Endothelial cell of umbilical vein (primary cell): ENCODE measurements at regions not wholly inside any gene's neighbourhood (a gene's known extent, or its start where the extent isn't known, plus 50 kb on each side); places are given as distances from the start of the nearest gene placed in this dataset.

ENCODE experiments used
- BruUV-seq: library from RNA; stranded (reverse); fragments of 400-500 nt; replicated peaks from 2 replicates; lab custom pipeline; 2021; lab: Mats Ljungman, UMichigan
- CTCF ChIA-PET: fragments of 300-600, 350-600 bp; sonication (Branson Sonifier 250); formaldehyde crosslinking; loops from one replicate; lab custom pipeline; 2021; ENCODE audit warnings: antibody characterized with exemption, inconsistent platforms; lab: Charles Lee
- POLR2A ChIA-PET: fragments of 300-600, 350-600 bp; sonication (Branson Sonifier 250); formaldehyde crosslinking; loops from one replicate; lab custom pipeline; 2021; ENCODE audit warnings: antibody characterized with exemption, inconsistent platforms; lab: Charles Lee
- DNase-seq: peaks from one replicate; pipeline ENCODE4 v3.0.0-alpha.2; 2011; ENCODE audit warnings: low read depth, low spot score
- FAIRE-seq: peaks from 2 replicates; lab custom pipeline; 2011; peaks lifted over from hg19 to GRCh38; lab: Jason Lieb, UNC
- H2AFZ ChIP-seq: 2 replicates; pipeline ENCODE4 v1.6.0; 2012; ENCODE audit warnings: low read depth, low read length, control low read depth, inconsistent platforms
- H3K27ac ChIP-seq: 2 replicates; pipeline ENCODE4 v1.5.1; 2011; ENCODE audit warnings: low read depth, mild to moderate bottlenecking, control low read depth, low read length, moderate library complexity; ENCODE audit not compliant: insufficient read depth
- H3K27me3 ChIP-seq, 2 experiments: 2 replicates each; pipeline versions ENCODE4 v1.6.0 to v1.6.1; 2011; ENCODE audit warnings: low read length in 2 of 2, mixed read lengths in 1 of 2; ENCODE audit not compliant: control insufficient read depth in 2 of 2, insufficient read depth in 2 of 2
- H3K36me3 ChIP-seq, 2 experiments: 2 replicates in 1 of 2; 3 replicates in 1 of 2; pipeline ENCODE4 v1.5.1; 2011; ENCODE audit warnings: low read length in 2 of 2, mild to moderate bottlenecking in 1 of 2, moderate library complexity in 1 of 2; ENCODE audit not compliant: control insufficient read depth in 2 of 2, insufficient read depth in 2 of 2; ENCODE audit errors: extremely low read depth in 1 of 2
- H3K4me1 ChIP-seq: 3 replicates; pipeline ENCODE4 v1.5.1; 2011; ENCODE audit warnings: mild to moderate bottlenecking, low read length; ENCODE audit not compliant: control insufficient read depth, insufficient read depth; ENCODE audit errors: extremely low read depth
- H3K4me2 ChIP-seq: 2 replicates; pipeline ENCODE4 v1.6.1; 2011; ENCODE audit warnings: low read length, control low read depth, mixed read lengths; ENCODE audit not compliant: insufficient read depth
- H3K4me3 ChIP-seq, 3 experiments: fragments of 200-600 bp in 1 of 3; sonication (generic), shearing (Covaris generic) in 1 of 3; replicated peaks in 1 of 3; 2 replicates each; pipeline ENCODE4 v1.5.1; 2011 to 2016; ENCODE audit warnings: control low read depth in 3 of 3, low read length in 3 of 3, mild to moderate bottlenecking in 2 of 3, inconsistent platforms in 1 of 3, low read depth in 1 of 3, moderate library complexity in 1 of 3; ENCODE audit not compliant: insufficient read depth in 1 of 3
- H3K79me2 ChIP-seq: 2 replicates; pipeline ENCODE4 v1.6.0; 2012; ENCODE audit warnings: low read length, inconsistent platforms; ENCODE audit not compliant: control insufficient read depth, insufficient read depth
- H3K9ac ChIP-seq: replicated peaks from 2 replicates; pipeline ENCODE3; 2011; ENCODE audit warnings: low read length, control low read depth; ENCODE audit not compliant: insufficient read depth; ENCODE audit errors: extremely low read depth
- H3K9me1 ChIP-seq: replicated peaks from 3 replicates; pipeline ENCODE4 v1.6.0; 2011; ENCODE audit warnings: mild to moderate bottlenecking, low read length; ENCODE audit not compliant: control insufficient read depth, insufficient read depth; ENCODE audit errors: extremely low read depth
- H3K9me3 ChIP-seq: replicated peaks from 2 replicates; pipeline ENCODE4 v1.5.1; 2012; ENCODE audit warnings: low read length, inconsistent platforms; ENCODE audit not compliant: control insufficient read depth, insufficient read depth
- H4K20me1 ChIP-seq: replicated peaks from 2 replicates; pipeline ENCODE3; 2011; ENCODE audit warnings: mild to moderate bottlenecking, low read length; ENCODE audit not compliant: control insufficient read depth, insufficient read depth; ENCODE audit errors: extremely low read depth
- EZH2 ChIP-seq: IDR thresholded peaks from 2 replicates; pipeline ENCODE4 v1.6.1; 2012; ENCODE audit warnings: borderline replicate concordance, low read depth, mild to moderate bottlenecking, moderate library complexity, low read length, inconsistent platforms; ENCODE audit not compliant: severe bottlenecking
- FOS ChIP-seq: IDR thresholded peaks from 2 replicates; pipeline ENCODE4 v1.6.1; 2011; ENCODE audit warnings: mild to moderate bottlenecking, low read length, moderate library complexity, borderline replicate concordance; ENCODE audit not compliant: insufficient read depth
- GATA2 ChIP-seq: IDR thresholded peaks from 2 replicates; pipeline ENCODE4 v1.7.0; 2011; ENCODE audit warnings: low read depth, mild to moderate bottlenecking, moderate library complexity, mixed read lengths, low read length; ENCODE audit not compliant: insufficient read length, insufficient read depth
- JUN ChIP-seq: IDR thresholded peaks from 2 replicates; pipeline ENCODE4 v1.6.1; 2011; ENCODE audit warnings: borderline replicate concordance, low read depth; ENCODE audit not compliant: insufficient read length, insufficient read depth
- MYC ChIP-seq: IDR thresholded peaks from one replicate; pipeline ENCODE4 v1.6.1; 2011; ENCODE audit warnings: mild to moderate bottlenecking, low read depth, low read length
- POLR2A ChIP-seq: IDR thresholded peaks from 2 replicates; pipeline ENCODE4 v1.6.1; 2012; ENCODE audit warnings: low read depth, mild to moderate bottlenecking, control low read depth, low read length
- POLR2AphosphoS5 ChIP-seq: IDR thresholded peaks from 2 replicates; pipeline ENCODE4 v1.6.1; 2012; ENCODE audit warnings: low read depth, mild to moderate bottlenecking, control low read depth, low read length, moderate library complexity; ENCODE audit not compliant: insufficient read depth
- dilution Hi-C: fragments of 300-500 bp; cut with MboI; formaldehyde crosslinking; loops from one replicate; pipeline ENCODE4 v1.15.0; 2019; ENCODE audit warnings: low sequenced_read_pairs; ENCODE audit not compliant: extremely low pct_ligation_motif_present
- intact Hi-C: fragments of 100-400 bp; cut with micrococcal nuclease; formaldehyde crosslinking; loops from one replicate; pipeline ENCODE4 v1.10.0; 2022
- TF ChIP-seq, protein P1 (sequence below), 2 donors: IDR thresholded peaks; 1 replicate in 1 of 2; 2 replicates in 1 of 2; pipeline ENCODE4 v1.5.1; 2011; ENCODE audit warnings: low read length in 2 of 2, mild to moderate bottlenecking in 2 of 2, moderate library complexity in 2 of 2, control low read depth in 1 of 2, inconsistent platforms in 1 of 2, low read depth in 1 of 2; ENCODE audit not compliant: insufficient read depth in 1 of 2; ENCODE audit errors: extremely low read depth in 1 of 2
- TF ChIP-seq, protein P2 (sequence below): IDR thresholded peaks from 2 replicates; pipeline ENCODE4 v1.6.1; 2011; ENCODE audit not compliant: insufficient read depth, insufficient read length

DNA sequence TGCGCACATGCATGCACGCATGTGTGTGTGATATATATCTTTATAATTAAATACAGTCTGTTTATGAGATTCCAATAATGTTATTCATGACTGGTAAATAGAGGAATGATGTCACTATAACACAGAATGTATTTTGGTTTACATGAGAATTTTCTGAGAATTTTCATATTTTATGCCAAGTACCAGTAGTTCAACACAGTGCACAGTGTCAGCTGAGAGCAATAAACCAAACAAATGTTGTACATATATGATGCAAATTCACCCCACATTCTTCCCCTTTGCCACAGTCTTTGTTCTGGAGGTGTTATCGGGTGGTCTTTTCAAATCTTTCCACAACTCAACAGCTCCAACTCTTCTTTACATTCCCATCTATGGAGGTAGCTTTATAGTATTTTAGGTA, 462.2 kb upstream of the GRM3 start:
- no TSS peak for BruUV-seq
- no peak for FAIRE-seq
- dilution Hi-C loops, result no loop called here

DNA sequence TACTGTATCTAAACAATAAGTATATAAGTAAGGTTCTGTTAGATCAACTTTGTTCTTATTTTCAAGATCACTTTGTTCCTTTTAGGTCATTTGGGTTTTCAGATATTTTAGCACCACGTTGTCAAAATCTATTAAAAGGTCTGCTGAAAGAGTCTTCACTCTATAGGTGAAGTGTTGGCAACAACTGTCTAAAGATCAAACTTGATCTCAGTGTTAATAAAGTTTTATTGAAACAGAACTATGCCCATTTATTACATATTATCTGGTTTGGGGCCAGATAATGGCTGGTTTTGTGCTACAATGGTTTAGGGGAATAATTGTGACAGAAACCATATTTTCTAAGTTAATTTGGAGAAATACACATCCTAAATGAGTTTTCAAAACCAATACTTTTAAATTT, 478.9 kb upstream of the GRM3 start:
- FAIRE-seq, result no peak
- Histone ChIP-seq H3K36me3 (no peaks in the 10 kb centered on the region), H3K9ac (no peak overlapping the region), H3K4me1 (no peaks in the 10 kb centered on the region), H3K9me3 (no peaks in the 10 kb centered on the region), H3K27me3 (no peaks in the 10 kb centered on the region), H4K20me1 (no peaks in the 10 kb centered on the region), H3K4me3 (no peak overlapping the region), H3K27ac (no peak overlapping the region), H2AFZ (no peak overlapping the region), H3K9me1 (no peaks in the 10 kb centered on the region), H3K79me2 (no peaks in the 10 kb centered on the region), H3K4me2 (no peak overlapping the region)
- POLR2A ChIA-PET, result no interaction called here
- dilution Hi-C loops (no loop called here), intact Hi-C loops (no loop called here)
- CTCF ChIA-PET, result no interaction called here
- no peak for DNase-seq
- no TSS peak for BruUV-seq
- TF ChIP-seq FOS (no peak), MYC (no peak), POLR2A (no peak), GATA2 (no peak), POLR2AphosphoS5 (no peak), EZH2 (no peak), JUN (no peak)

More for the DNA sequence above, 462.2 kb upstream of the GRM3 start:
- no peaks in the 10 kb centered on the region for H4K20me1 ChIP-seq
- no peaks in the 10 kb centered on the region for H3K27me3 ChIP-seq
- no peaks in the 10 kb centered on the region for H3K4me1 ChIP-seq
- H3K9me1 ChIP-seq, result no peaks in the 10 kb centered on the region
- no peaks in the 10 kb centered on the region for H3K79me2 ChIP-seq
- intact Hi-C loops, result no loop called here
- H3K27ac ChIP-seq, result no peak overlapping the region
- TF ChIP-seq, protein P1, sequence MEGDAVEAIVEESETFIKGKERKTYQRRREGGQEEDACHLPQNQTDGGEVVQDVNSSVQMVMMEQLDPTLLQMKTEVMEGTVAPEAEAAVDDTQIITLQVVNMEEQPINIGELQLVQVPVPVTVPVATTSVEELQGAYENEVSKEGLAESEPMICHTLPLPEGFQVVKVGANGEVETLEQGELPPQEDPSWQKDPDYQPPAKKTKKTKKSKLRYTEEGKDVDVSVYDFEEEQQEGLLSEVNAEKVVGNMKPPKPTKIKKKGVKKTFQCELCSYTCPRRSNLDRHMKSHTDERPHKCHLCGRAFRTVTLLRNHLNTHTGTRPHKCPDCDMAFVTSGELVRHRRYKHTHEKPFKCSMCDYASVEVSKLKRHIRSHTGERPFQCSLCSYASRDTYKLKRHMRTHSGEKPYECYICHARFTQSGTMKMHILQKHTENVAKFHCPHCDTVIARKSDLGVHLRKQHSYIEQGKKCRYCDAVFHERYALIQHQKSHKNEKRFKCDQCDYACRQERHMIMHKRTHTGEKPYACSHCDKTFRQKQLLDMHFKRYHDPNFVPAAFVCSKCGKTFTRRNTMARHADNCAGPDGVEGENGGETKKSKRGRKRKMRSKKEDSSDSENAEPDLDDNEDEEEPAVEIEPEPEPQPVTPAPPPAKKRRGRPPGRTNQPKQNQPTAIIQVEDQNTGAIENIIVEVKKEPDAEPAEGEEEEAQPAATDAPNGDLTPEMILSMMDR (IDR thresholded peaks at IDR 0.05; ENCODE audit: extremely low read depth in 1 of 2, insufficient read depth in 1 of 2, low read depth in 1 of 2, low read length in 2 of 2), result no peak
- no peak for TF ChIP-seq FOS
- no peak for TF ChIP-seq GATA2
- TF ChIP-seq EZH2, result no peak
- no peak for TF ChIP-seq POLR2AphosphoS5
- TF ChIP-seq, protein P2, sequence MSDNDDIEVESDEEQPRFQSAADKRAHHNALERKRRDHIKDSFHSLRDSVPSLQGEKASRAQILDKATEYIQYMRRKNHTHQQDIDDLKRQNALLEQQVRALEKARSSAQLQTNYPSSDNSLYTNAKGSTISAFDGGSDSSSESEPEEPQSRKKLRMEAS, result no peak
- no peak for TF ChIP-seq POLR2A
- ChIA-PET POLR2A (no interaction called here), CTCF (no interaction called here)
- no peak overlapping the region for H3K9ac ChIP-seq
- no peak overlapping the region for H3K4me2 ChIP-seq
- no peak overlapping the region for H2AFZ ChIP-seq
- H3K9me3 ChIP-seq, result no peaks in the 10 kb centered on the region
- no peak for DNase-seq
- no peaks in the 10 kb centered on the region for H3K36me3 ChIP-seq
- no peak overlapping the region for H3K4me3 ChIP-seq
